Tibial nerve (tissue), 4 donors: ENCODE measurements at regions not wholly inside any gene's neighbourhood (a gene's known extent, or its start where the extent isn't known, plus 50 kb on each side); places are given as distances from the start of the nearest gene placed in this dataset.

Experiments used
- DNase-seq, 2 donors: peaks; one replicate each; pipeline ENCODE4 v3.0.0-alpha.2; 2019; ENCODE audit warnings: low spot score in 2 of 2
- H3K27ac ChIP-seq, 4 donors: fragments of 200-600 bp; sonication (generic) in 3 of 4; one replicate each; pipeline ENCODE4 v1.5.1; 2017 to 2019; ENCODE audit warnings: mild to moderate bottlenecking in 1 of 4
- H3K27me3 ChIP-seq, 2 donors: fragments of 200-600 bp; sonication (generic) in 1 of 2; one replicate each; pipeline versions ENCODE4 v1.5.1 to v1.6.0; 2017 to 2019
- H3K36me3 ChIP-seq, 3 donors: fragments of 200-600 bp; sonication (generic); one replicate each; pipeline ENCODE4 v1.5.1; 2018 to 2019
- H3K4me1 ChIP-seq, 4 donors: fragments of 200-600 bp; sonication (generic) in 3 of 4; one replicate each; pipeline ENCODE4 v1.5.1; 2017 to 2019
- H3K4me3 ChIP-seq, 4 donors: fragments of 200-600 bp; sonication (generic) in 3 of 4; one replicate each; pipeline ENCODE4 v1.5.1; 2017 to 2019; ENCODE audit warnings: mild to moderate bottlenecking in 1 of 4, moderate library complexity in 1 of 4
- H3K9me3 ChIP-seq, 4 donors: fragments of 200-600 bp; sonication (generic) in 3 of 4; one replicate each; pipeline ENCODE4 v1.5.1; 2017 to 2019
- EP300 ChIP-seq, 2 donors: sonication (generic); formaldehyde crosslinking; IDR thresholded peaks; one replicate each; pipeline ENCODE4 v1.6.1; 2017; ENCODE audit warnings: antibody characterized with exemption in 2 of 2, mild to moderate bottlenecking in 1 of 2
- POLR2A ChIP-seq, 2 donors: fragments of 450-650 bp; IDR thresholded peaks; one replicate each; pipeline ENCODE4 v1.6.1; 2017; ENCODE audit warnings: antibody characterized with exemption in 2 of 2, mild to moderate bottlenecking in 2 of 2, moderate library complexity in 2 of 2
- WGBS, 2 donors: methylation state at CpG; one replicate each; pipeline ENCODE4 v1.1.5; 2018; 5-methylcytosine and 5-hydroxymethylcytosine counted together
- TF ChIP-seq, protein P1 (sequence below), 5 experiments: fragments of 200-600 bp in 3 of 5; fragments of 450-650 bp in 2 of 5; sonication (generic) in 3 of 5; IDR thresholded peaks; one replicate each; pipeline ENCODE4 v1.5.1; 2016 to 2019; ENCODE audit warnings: antibody characterized with exemption in 5 of 5, mild to moderate bottlenecking in 3 of 5, moderate library complexity in 2 of 5

DNA sequence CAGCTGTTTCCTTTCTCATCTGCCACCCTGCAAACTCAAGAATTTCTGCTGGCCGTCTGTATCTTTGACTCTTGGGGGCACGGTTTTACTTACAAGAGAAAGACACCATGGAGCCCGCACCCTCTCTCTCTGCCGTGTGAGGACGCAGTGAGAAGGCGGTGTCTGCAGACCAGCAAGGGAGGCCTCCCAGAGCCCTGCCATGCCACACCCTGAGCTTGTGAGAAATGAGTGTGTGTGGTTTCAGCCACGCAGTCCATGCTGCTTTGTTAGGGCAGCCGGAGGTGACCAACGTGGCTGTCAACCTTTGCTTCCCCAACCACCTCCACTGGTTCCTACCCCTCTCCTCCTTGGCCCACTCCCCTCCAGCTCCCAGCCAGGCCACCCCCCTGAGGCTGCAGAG lies 70.1 kb upstream of the NUP50 start:
- Histone ChIP-seq H3K27ac (no peak overlapping the region), H3K36me3 (no peaks in the 10 kb centered on the region), H3K9me3 (peaks cover 0 to 23% (median 0%) of the 10 kb centered on the region in 4 donors), H3K4me3 (no peak overlapping the region), H3K27me3 (peaks cover 0 to 3% of the 10 kb centered on the region in 2 donors), H3K4me1 (no peaks in the 10 kb centered on the region)
- TF ChIP-seq POLR2A (IDR thresholded peaks at IDR 0.05) (no peak), EP300 (IDR thresholded peaks at IDR 0.05) (no peak)
- TF ChIP-seq, protein P1, sequence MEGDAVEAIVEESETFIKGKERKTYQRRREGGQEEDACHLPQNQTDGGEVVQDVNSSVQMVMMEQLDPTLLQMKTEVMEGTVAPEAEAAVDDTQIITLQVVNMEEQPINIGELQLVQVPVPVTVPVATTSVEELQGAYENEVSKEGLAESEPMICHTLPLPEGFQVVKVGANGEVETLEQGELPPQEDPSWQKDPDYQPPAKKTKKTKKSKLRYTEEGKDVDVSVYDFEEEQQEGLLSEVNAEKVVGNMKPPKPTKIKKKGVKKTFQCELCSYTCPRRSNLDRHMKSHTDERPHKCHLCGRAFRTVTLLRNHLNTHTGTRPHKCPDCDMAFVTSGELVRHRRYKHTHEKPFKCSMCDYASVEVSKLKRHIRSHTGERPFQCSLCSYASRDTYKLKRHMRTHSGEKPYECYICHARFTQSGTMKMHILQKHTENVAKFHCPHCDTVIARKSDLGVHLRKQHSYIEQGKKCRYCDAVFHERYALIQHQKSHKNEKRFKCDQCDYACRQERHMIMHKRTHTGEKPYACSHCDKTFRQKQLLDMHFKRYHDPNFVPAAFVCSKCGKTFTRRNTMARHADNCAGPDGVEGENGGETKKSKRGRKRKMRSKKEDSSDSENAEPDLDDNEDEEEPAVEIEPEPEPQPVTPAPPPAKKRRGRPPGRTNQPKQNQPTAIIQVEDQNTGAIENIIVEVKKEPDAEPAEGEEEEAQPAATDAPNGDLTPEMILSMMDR (IDR thresholded peaks at IDR 0.05), result no peak
- no peak for DNase-seq
- WGBS, 2 donors, result 68 to 71% methylated on average over 9 of the region's 9 CpGs

DNA sequence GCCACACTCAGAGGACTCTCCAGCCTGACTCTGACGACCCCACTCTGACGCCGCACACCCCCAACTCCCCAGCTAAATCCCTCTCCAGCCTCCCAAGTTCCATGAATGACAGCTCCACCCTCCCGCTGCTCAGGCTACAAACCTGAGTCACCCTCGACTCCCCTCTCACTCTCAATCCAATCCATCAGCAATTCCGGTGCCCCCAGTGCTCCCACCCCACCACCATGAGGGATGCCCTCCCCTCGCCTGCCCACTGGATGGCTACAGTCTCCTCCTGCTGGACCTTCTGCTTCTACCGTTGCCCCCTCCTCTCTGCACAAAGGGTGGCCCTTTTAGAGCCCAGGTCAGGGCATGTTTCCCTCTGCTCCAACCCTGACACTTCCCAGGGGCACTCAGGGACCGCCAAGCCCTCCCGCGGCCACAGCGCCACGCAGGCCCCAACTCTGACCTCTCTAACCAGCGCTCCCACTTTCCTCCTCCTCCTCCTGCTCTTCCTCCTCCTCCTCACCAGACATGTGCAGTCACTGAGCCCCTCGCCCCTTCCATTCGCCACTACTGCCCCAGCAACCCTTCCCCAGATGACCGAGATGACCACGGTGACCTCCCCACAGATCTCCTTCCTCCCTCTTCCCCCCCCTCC lies 69.5 kb upstream of the NUP50 start:
- Histone ChIP-seq H3K4me3 (no peak overlapping the region), H3K4me1 (no peaks in the 10 kb centered on the region), H3K9me3 (peaks cover 0 to 23% (median 0%) of the 10 kb centered on the region in 4 donors), H3K27me3 (peaks cover 0 to 3% of the 10 kb centered on the region in 2 donors), H3K27ac (no peak overlapping the region), H3K36me3 (no peaks in the 10 kb centered on the region)
- TF ChIP-seq, protein P1 (IDR thresholded peaks at IDR 0.05), result no peak
- WGBS, 2 donors, result 69 to 72% methylated on average over 18 of the region's 18 CpGs
- DNase-seq, result no peak

DNA sequence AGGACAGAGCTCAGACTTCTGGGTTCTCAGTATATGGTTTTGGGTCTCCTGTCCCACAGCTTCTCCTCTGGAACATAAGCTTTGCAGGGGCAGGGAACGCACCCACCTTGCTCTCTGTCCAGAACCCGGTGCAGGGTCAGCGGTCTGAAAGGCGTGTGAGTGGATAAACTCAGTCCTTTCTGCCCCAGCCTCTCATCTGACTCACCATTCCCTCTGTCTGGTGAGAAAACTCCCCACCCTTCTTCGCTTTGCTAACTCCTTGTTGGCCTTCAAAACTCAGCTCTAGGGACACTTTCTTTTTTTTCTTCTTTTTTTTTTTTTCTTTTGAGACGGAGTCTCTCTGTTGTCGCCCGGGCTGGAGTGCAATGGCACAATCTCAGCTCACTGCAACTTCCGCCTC lies 68.9 kb upstream of the NUP50 start:
- no peaks in the 10 kb centered on the region for H3K36me3 ChIP-seq
- peaks cover 0 to 3% of the 10 kb centered on the region in 2 donors for H3K27me3 ChIP-seq
- no peak overlapping the region for H3K4me3 ChIP-seq
- H3K27ac ChIP-seq, result no peak overlapping the region
- DNase-seq, result no peak
- TF ChIP-seq EP300 (IDR thresholded peaks at IDR 0.05) (no peak), POLR2A (IDR thresholded peaks at IDR 0.05) (no peak)
- TF ChIP-seq, protein P1 (IDR thresholded peaks at IDR 0.05), result no peak
- no peaks in the 10 kb centered on the region for H3K4me1 ChIP-seq
- peaks cover 0 to 23% (median 0%) of the 10 kb centered on the region in 4 donors for H3K9me3 ChIP-seq
- WGBS, 2 donors, result 84 to 85% methylated on average over 9 of the region's 9 CpGs

DNA sequence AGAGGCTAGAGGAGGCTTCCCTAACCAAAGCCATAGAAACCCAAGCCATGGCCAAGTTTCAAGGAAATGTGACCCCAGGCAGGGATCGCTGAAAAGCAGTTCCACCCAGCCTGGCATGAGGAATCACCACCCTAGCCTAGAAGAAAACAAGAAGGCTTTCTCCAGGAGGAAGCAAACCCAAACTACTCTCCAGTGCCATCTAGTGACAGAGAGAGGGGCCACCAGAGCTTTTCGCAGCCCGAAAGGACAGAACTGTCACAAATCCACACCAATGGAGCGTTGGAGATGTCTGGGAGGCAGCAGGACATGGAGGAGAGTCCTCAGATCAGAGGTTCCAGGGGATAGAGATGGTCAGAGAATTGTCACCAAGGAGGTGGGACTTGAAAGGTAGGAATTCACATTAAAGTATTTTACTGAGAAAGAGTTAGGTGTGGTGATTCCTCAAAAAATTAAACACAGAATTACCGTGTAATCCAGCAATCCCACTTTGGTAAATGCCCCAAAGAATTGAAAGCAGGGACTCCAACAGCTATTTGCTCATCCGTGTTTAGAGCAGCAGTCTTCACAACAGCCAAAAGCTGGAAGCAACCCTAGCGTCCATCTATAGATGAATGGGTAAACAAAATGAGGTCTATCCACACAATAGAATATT lies 67.3 kb upstream of the NUP50 start:
- Histone ChIP-seq H3K36me3 (no peaks in the 10 kb centered on the region), H3K4me3 (no peak overlapping the region), H3K4me1 (no peaks in the 10 kb centered on the region), H3K27ac (no peak overlapping the region), H3K27me3 (peaks cover 0 to 11% of the 10 kb centered on the region in 2 donors), H3K9me3 (peaks cover 0 to 23% (median 0%) of the 10 kb centered on the region in 4 donors)
- peak; percentile 31 to 54 for DNase-seq
- 28 to 29% methylated on average over 7 of the region's 7 CpGs for WGBS, 2 donors
- no peak for TF ChIP-seq EP300 (IDR thresholded peaks at IDR 0.05)
- TF ChIP-seq POLR2A (IDR thresholded peaks at IDR 0.05), result no peak
- TF ChIP-seq, protein P1 (IDR thresholded peaks at IDR 0.05), result peak; percentile 55 to 75 (median 67)

DNA sequence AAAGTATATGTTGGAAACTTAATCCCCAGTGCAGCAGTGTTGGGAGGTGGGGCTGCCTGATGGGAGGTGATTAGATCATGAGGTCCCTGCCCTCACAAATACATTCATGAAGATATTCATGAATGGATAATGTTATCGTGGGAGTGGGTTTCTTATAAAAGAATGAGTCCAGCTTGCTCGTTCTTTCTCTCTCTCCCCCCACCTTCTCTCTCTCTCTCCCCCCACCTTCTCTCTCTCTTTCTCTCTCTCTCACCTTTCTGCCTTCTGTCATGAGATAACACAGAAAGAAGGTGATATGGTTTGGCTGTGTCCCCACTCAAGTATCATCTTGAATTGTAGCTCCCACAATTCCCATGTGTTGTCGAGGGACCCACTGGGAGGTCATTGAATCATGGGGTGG lies 66.7 kb upstream of the NUP50 start:
- peaks cover 0 to 16% of the 10 kb centered on the region in 2 donors for H3K27me3 ChIP-seq
- H3K4me3 ChIP-seq, result no peak overlapping the region
- H3K36me3 ChIP-seq, result no peaks in the 10 kb centered on the region
- H3K9me3 ChIP-seq, result peaks cover 0 to 19% (median 0%) of the 10 kb centered on the region in 4 donors
- WGBS, 2 donors, result 86 to 87% methylated on average over 3 of the region's 3 CpGs
- no peak for DNase-seq
- no peaks in the 10 kb centered on the region for H3K4me1 ChIP-seq
- no peak overlapping the region for H3K27ac ChIP-seq
- TF ChIP-seq, protein P1 (IDR thresholded peaks at IDR 0.05), result no peak
- TF ChIP-seq EP300 (IDR thresholded peaks at IDR 0.05) (no peak), POLR2A (IDR thresholded peaks at IDR 0.05) (no peak)
